ENCODE measurements at regions not wholly inside any gene's neighbourhood (a gene's known extent, or its start where the extent isn't known, plus 50 kb on each side); places are given as distances from the start of the nearest gene placed in this dataset.
"Not testable (repeated sequence)": the region's sequence is repeated elsewhere in the genome, so short reads cannot be mapped to it uniquely, and the experiment has no call there.

DNA sequence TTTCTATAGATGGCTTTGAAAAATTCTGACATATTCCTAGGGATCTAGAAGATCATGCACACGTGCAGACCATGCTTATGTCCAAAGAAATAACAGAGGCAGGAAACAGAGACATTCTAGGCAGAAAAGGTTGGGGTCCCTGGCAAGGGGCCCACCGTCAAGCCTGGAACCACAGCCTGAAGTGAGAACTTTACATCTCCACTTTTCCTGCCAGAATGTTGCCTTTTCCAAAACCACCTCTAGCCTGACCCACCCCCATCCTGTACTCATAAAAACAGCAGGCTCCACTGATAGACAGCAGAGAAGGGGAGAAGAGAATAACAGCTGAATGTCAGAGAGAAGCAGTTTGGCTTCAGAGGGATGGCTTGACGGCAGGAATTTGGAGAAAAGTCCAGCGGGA is 257.3 kb upstream of the NT5E start:
- no peak for DNase-seq (ENCODE audit: low read depth)

DNA sequence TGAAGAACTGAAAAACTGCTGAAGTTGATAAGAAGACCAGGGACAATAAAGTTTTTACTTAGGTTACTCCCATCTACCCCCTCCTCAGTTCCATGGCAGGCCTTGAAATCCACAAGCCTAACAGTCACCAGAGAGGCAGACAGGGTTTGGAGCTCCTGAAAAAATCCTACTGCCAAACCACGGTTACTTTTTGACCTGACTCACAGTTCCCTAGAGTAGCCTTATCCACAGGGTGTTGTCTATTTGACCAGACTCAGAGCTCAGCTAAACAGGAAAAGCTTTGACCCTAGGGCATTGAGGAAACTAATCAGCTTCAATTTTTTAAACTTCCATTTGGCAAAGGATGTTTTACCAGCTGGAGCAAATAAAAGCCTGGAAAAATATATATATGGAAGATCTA is 257.7 kb upstream of the NT5E start:
- no peak for DNase-seq (ENCODE audit: low read depth)

DNA sequence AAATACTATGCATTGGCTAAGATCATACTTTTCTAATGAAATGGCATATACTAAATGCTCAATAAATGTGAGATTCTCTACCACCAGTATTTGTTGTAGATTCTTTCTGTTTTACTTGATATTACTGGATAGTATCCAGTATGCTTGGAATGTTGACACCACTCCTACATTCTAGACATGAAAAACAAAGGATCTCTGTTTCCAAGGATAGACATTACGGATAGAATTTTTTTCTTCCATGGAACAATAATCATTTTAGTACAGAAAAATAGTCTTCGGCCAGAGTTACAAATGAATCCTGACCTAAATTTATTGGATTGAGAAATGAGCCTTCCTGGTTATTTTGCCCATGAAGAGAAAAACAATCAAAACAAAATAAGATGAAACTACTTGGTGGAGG is 258.2 kb upstream of the NT5E start:
- no peak for DNase-seq (ENCODE audit: low read depth)

DNA sequence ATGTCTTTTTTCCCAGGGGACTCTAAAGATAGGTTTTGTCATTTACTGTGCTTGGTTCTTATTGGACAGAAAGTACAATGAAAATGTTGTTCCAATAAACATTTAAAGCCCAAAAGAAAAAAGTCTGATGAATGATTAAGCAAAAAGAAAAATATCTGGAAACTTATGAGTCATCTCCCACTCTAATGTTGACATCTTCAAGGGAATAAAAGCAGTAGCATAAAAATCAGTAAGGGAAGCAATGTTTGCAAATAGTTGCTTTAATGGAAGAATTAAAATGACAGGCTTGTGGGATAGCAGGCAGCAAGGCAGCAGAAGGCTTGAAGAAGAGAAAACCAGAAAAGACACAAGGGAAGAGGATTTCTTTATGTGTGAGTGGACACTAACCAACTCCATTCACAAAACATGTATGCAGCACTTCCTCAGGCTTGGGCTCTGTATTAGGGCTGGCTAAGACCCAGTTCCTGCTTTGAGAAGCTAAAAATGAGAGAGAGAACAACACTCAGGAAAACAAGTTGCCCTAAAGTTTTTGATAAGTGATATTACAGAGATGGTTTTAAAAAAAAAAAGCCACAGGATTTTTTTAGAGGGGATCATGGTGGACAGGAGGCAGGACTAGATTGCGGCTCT is 263.2 kb upstream of the NT5E start:
- DNase-seq (ENCODE audit: low read depth), result no peak

- DNase-seq (ENCODE audit: low read depth), result no peak
These were observed 263.9 kb upstream of the NT5E start for GRCh38 chr6:85185977-85186376.

DNA sequence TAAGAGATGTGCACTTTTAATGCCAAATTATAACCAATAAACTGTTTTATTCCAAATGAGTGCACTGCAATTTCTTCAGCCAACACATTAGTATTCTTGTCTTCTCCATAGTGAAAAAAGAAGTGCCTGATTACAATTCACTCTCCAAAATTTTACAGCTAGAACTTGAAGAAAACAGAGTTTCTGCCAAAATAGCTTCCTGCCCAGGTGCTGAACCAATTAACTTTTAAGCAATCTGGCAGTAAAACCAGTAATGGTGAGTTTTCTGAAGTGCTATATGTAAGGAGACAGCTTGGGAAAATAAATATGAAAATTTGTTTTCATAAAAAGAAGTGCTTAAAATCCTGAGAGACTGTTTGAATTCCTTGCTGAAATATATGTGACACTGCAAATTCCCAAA is 266.0 kb upstream of the NT5E start:
- DNase-seq (ENCODE audit: low read depth), result no peak

GRCh38 chr6:85172705-85173104 is 277.2 kb upstream of the NT5E start:
- no peak for DNase-seq (ENCODE audit: low read depth)

GRCh38 chr6:85172161-85172560 is 277.7 kb upstream of the NT5E start:
- DNase-seq (ENCODE audit: low read depth), result no peak

GRCh38 chr6:85169189-85169588 is 280.7 kb upstream of the NT5E start:
- no peak for DNase-seq (ENCODE audit: low read depth)

GRCh38 chr6:85168146-85168545 is 281.7 kb upstream of the NT5E start:
- no peak for DNase-seq (ENCODE audit: low read depth)

DNA sequence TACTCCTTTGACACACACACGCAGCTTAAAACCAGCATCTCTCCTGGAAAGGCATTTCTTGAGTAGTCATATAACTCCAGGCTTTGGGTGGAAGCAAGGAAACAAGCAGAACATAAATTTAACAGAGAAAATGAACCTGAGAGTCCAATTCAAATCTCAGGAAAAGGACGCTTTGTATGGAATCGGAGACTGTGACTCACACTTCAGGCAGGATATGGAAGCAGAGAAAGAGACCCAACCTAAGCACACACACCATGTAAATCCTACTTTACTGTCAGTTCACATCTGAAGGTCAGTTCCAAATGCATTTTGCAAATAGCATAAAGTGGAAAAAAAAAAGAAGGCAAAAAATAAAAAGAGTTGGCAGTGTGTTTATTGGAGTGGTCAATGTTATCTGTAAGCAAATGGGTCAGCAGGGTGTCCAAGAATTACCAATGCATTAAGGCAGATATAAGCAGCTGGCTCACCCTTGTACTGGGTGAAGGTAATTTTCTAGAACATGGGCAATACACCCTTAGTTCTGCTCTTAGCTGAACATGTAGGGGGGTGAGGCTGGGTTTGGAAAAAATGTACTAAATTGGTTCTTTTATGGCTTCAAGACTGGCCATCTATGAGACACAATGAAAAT is 283.7 kb upstream of the NT5E start:
- no peak for DNase-seq (ENCODE audit: low read depth)

DNA sequence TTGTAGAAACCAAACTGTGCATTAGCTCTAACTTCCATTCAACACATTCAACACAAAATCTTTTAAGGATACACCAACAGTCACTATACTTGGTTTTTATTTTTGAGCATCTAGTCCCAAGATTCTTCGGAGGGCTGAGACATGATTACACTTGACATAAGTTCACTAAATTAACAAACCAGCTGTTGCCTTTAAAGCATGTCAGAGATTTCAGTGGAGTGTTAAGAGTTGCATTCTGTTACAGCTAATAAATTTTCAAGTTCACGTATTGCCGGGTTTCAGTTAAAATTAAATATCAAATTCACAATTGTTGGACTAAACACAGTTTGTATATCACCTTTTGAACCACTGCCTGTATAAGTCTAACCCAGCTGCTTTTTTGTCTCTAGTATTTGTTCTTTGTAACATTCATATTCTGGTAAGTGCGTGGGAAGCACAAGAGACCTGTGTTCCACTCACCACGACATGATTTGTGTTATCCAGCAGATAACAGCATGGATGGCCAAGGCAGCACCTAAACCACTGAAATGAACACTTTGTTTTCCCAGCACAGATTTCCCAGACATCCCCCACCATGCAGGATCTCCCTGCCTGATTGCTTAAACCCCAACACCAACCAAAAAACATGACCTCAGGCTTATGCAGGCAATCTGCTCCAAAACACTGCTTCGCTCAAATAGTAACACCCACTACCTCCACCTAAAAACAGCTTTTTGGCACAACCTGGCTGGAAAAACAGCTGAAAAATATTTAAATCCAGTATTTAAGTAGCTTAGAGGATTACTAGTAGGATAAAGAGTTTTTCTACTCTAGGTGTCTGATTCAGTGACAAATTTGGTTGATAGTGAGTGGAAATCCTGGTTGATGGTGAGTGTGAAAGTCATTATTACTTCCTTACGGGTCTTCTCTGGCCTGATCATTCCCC is 286.5 kb upstream of the NT5E start:
- DNase-seq (ENCODE audit: low read depth), result no peak

DNA sequence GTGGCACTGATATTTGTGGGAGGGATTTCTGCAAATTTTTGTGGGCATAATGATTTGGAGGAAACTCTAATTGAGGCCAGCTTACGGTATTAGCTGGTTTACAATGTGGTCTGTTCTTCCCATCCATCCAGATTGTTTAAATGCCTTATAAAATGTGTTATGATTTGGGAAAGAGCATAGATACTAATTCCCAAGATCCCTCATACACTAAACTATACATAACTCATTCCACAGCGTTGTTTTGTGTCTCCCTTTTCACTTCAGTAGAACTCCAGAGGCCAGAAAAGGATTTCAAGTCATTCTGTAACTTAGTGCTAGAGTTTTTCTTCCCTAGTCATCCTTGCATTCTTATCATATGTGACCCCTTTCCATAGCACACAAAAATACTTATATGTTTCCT is 292.6 kb upstream of the NT5E start:
- DNase-seq (ENCODE audit: low read depth), result no peak

GRCh38 chr6:85143676-85144075 is 306.2 kb upstream of the NT5E start:
- no peak for DNase-seq (ENCODE audit: low read depth)

DNA sequence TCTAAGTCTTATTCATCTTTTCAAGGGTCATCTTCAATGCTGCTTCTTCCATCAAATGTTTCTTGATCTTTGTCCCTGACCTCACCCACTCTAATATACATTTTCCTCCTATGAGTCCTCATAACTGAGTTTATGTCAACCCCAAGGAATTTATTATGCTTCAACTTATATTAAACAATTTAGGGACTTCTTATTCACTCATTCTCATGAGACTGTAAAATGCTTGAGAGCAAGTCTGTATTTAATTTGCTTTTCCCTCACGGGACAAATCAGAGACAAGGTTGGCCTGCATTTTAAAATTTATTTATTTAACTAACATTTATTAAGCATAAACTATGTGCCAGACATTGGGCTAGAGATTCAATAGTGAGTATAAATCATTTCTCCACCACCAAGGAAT is 312.0 kb upstream of the NT5E start:
- DNase-seq (ENCODE audit: low read depth), result no peak

DNA sequence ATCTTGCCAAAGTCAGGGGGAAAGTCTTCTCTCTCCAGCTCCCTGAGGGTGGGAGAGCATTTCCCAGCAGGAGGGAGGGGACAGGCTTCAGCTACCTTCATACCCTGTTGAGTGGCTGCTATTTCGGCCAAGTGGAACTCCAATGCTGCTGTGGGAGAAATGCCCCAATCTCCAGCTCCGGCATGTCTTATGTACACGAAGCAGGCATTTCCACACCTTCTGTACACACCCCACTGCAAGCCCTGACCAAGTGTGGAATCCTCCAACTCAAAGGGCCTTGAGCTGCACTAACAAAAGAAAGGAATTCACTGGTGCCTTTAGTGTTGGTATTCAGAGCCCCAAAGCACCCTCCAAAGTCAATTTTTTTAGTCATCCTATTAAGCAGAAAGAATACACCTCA is 313.6 kb upstream of the NT5E start:
- no peak for DNase-seq (ENCODE audit: low read depth)

DNA sequence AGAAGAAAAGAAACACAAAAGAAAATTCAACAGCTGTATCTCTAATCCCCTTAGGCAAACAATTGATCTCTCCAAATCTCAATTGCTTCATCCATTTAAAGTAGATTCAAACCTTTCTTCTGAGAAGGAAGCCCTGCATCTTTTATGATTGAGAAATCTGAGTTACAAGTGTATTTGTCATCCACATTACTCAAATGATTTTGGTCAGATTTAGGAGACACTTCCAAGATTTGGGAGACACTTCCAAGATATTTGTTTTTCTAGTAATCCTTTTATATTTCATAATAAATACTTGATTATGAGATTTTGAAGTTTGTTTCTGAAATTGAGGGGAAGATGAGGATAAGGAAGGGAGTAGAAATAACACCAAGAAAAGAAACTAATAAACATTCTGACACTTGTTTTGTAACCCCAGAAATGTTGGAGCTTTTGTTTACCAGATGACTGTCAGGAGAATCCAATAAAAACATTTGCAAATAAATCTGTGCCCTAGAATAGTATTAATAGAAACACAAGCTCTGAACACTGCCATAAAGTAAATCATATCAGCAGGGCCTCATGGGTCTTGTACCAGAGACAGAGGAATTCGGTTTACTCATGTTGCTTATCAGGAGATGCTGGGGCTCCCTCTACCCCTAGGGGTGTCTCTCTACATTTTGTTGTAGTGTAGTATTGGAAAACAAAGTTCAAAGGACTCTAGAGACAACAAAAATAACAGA is 314.3 kb upstream of the NT5E start:
- DNase-seq (ENCODE audit: low read depth), result no peak

DNA sequence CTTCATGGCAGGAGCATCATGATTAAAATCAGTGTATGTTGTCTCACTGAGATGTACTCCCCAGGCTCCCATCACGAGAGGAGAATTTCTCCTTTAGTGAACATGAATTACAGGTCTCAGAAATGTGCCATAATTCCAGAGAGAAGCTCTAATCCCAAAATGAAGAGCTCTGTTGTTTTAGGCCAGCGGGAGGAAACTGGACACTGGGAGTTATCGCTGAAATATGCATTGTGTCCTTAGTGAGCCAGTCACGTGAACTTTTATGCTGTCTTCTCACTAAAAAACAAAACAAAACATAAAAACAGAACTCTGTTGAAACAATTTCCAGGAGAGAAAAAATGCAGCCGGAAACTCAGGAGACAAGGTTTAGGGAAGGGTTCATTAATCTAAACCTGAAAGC is 315.7 kb upstream of the NT5E start:
- DNase-seq (ENCODE audit: low read depth), result no peak

- no peak for DNase-seq (ENCODE audit: low read depth)
These were observed 317.8 kb upstream of the NT5E start for GRCh38 chr6:85132091-85132490.

DNA sequence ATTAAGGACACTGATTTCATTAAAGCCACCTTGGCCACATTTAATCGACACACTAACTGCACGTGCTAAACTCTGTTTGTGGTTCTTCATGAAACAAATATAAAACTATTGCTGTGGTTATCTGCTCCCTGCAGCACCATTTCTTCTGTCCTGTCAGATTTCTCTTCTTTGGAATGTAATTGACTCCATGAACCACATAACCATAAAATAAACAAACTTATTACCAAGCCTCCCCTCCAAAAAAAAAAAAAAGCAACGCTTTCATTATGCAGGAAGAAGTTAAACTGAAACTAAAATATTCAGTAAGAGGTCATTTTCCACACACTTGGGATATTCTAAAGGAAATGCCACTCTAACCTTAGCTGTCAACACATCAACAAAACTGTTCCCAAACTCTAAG is 319.1 kb upstream of the NT5E start:
- no peak for DNase-seq (ENCODE audit: low read depth)

GRCh38 chr6:85129881-85130280 is 320.0 kb upstream of the NT5E start:
- no peak for DNase-seq (ENCODE audit: low read depth)

DNA sequence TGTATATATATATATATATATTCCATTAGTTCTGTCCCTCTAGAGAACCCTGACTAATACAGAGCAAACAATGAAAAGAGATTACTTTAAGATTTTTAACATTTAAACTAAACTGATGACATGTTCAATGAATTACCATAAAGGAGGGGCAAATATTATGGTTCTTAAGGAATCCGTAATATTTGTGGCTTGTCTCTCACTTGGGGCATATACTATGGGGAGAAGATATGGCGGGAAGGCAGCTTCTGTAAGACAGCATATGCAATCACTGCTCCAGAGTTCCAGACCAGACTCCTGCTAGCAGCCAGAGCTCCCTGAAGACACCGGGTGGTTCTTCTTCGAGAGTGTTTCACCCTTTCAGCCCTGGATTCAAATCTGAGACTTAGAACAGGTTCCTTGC is 321.1 kb upstream of the NT5E start:
- no peak for DNase-seq (ENCODE audit: low read depth)

- not testable (repeated sequence) for DNase-seq (ENCODE audit: low read depth)
These were observed 321.6 kb upstream of the NT5E start for GRCh38 chr6:85128256-85128655.

Measured in non-pigmented ciliary epithelial cell (primary cell).